H9 (cell line): ENCODE measurements at regions not wholly inside any gene's neighbourhood (a gene's known extent, or its start where the extent isn't known, plus 50 kb on each side); places are given as distances from the start of the nearest gene placed in this dataset.

ENCODE experiments used
- DNase-seq: peaks from one replicate; pipeline ENCODE4 v3.0.0-alpha.2; 2017
- H2AFZ ChIP-seq: one replicate; pipeline ENCODE4 v1.6.1; 2013; ENCODE audit warnings: mild to moderate bottlenecking, low read length, control low read depth, moderate library complexity
- H2AK5ac ChIP-seq: 2 replicates; pipeline ENCODE4 v1.6.1; 2013; ENCODE audit warnings: low read length, control low read depth, mixed read lengths; ENCODE audit not compliant: insufficient read length
- H2BK120ac ChIP-seq: one replicate; pipeline ENCODE4 v1.6.1; 2013; ENCODE audit warnings: low read depth, mild to moderate bottlenecking, low read length, control low read depth, inconsistent platforms; ENCODE audit not compliant: poor library complexity, severe bottlenecking
- H2BK12ac ChIP-seq: 2 replicates; pipeline ENCODE4 v1.6.1; 2013; ENCODE audit warnings: low read length, control low read depth, mixed read lengths, low read depth; ENCODE audit not compliant: insufficient read length
- H2BK15ac ChIP-seq: 2 replicates; pipeline ENCODE4 v1.6.1; 2013; ENCODE audit warnings: low read depth, low read length, control low read depth
- H2BK20ac ChIP-seq: one replicate; pipeline ENCODE4 v1.6.1; 2013; ENCODE audit warnings: low read depth, mild to moderate bottlenecking, low read length, control low read depth, inconsistent platforms; ENCODE audit not compliant: poor library complexity, severe bottlenecking
- H2BK5ac ChIP-seq: 2 replicates; pipeline ENCODE4 v1.6.1; 2013; ENCODE audit warnings: low read length, control low read depth, mixed read lengths; ENCODE audit not compliant: insufficient read length
- H3K14ac ChIP-seq: 2 replicates; pipeline ENCODE4 v1.6.1; 2013; ENCODE audit warnings: low read length, control low read depth; ENCODE audit not compliant: insufficient read depth
- H3K18ac ChIP-seq: 2 replicates; pipeline ENCODE4 v1.6.1; 2013; ENCODE audit warnings: low read depth, mild to moderate bottlenecking, mixed read lengths, low read length, control low read depth; ENCODE audit not compliant: insufficient read length
- H3K23ac ChIP-seq: 2 replicates; pipeline ENCODE4 v1.6.1; 2013; ENCODE audit warnings: low read length, control low read depth, mixed read lengths, low read depth; ENCODE audit not compliant: insufficient read length
- H3K23me2 ChIP-seq: 2 replicates; pipeline ENCODE4 v1.6.1; 2013; ENCODE audit warnings: low read depth, mild to moderate bottlenecking, mixed read lengths, low read length, control low read depth; ENCODE audit not compliant: insufficient read length, poor library complexity, severe bottlenecking
- H3K27ac ChIP-seq: 2 replicates; pipeline ENCODE4 v1.5.1; 2013; ENCODE audit warnings: low read length, control low read depth, mixed read lengths, low read depth; ENCODE audit not compliant: insufficient read length
- H3K27me3 ChIP-seq: 2 replicates; pipeline ENCODE4 v1.6.1; 2013; ENCODE audit warnings: low read length, control low read depth, inconsistent platforms; ENCODE audit not compliant: insufficient read depth
- H3K4ac ChIP-seq: 2 replicates; pipeline ENCODE4 v1.6.1; 2013; ENCODE audit warnings: low read depth, mild to moderate bottlenecking, control low read depth, inconsistent platforms, low read length, moderate library complexity
- H3K4me1 ChIP-seq: 2 replicates; pipeline ENCODE4 v1.6.1; 2013; ENCODE audit warnings: low read length, control low read depth, inconsistent platforms; ENCODE audit not compliant: insufficient read depth
- H3K4me2 ChIP-seq: 2 replicates; pipeline ENCODE4 v1.6.1; 2013; ENCODE audit warnings: low read length, control low read depth, mixed read lengths; ENCODE audit not compliant: insufficient read length, insufficient read depth
- H3K56ac ChIP-seq: 2 replicates; pipeline ENCODE4 v1.6.1; 2013; ENCODE audit warnings: low read depth, mild to moderate bottlenecking, mixed read lengths, low read length, control low read depth; ENCODE audit not compliant: insufficient read length
- H3K79me1 ChIP-seq: 2 replicates; pipeline ENCODE4 v1.6.1; 2013; ENCODE audit warnings: low read depth, mild to moderate bottlenecking, moderate library complexity, low read length, control low read depth, inconsistent platforms; ENCODE audit not compliant: insufficient read depth, poor library complexity, severe bottlenecking
- H3K79me2 ChIP-seq: 2 replicates; pipeline ENCODE4 v1.6.1; 2013; ENCODE audit warnings: low read length, control low read depth, inconsistent platforms; ENCODE audit not compliant: insufficient read depth
- H3K9ac ChIP-seq: 2 replicates; pipeline ENCODE4 v1.6.1; 2013; ENCODE audit warnings: low read length, control low read depth, mixed read lengths; ENCODE audit not compliant: insufficient read length; ENCODE audit errors: extremely low read depth
- H3K9me3 ChIP-seq: one replicate; pipeline ENCODE4 v1.6.1; 2013; ENCODE audit warnings: low read depth, low read length, inconsistent platforms; ENCODE audit not compliant: control insufficient read depth
- H3T11ph ChIP-seq: one replicate; pipeline ENCODE4 v1.6.1; 2013; ENCODE audit warnings: mild to moderate bottlenecking, low read length, control low read depth, inconsistent platforms
- H4K20me1 ChIP-seq: one replicate; pipeline ENCODE4 v1.6.1; 2013; ENCODE audit not compliant: control insufficient read depth, insufficient read length, insufficient read depth
- H4K5ac ChIP-seq: 2 replicates; pipeline ENCODE4 v1.6.1; 2013; ENCODE audit warnings: low read depth, mild to moderate bottlenecking, mixed read lengths, low read length, control low read depth; ENCODE audit not compliant: insufficient read length
- H4K8ac ChIP-seq: replicated peaks from 2 replicates; pipeline ENCODE4 v1.6.1; 2013; ENCODE audit warnings: low read length, control low read depth, mixed read lengths, low read depth; ENCODE audit not compliant: insufficient read length
- H4K91ac ChIP-seq: 2 replicates; pipeline ENCODE4 v1.6.1; 2013; ENCODE audit warnings: low read depth, mild to moderate bottlenecking, moderate library complexity, mixed read lengths, low read length, control low read depth; ENCODE audit not compliant: insufficient read length
- H3K27ac Mint-ChIP-seq, 3 experiments: 2 replicates in 2 of 3; 3 replicates in 1 of 3; pipeline ENCODE4 v1.8.0; 2020 to 2021; ENCODE audit warnings: mixed read lengths in 3 of 3, mild to moderate bottlenecking in 1 of 3, moderate library complexity in 1 of 3
- H3K27me3 Mint-ChIP-seq: 2 replicates; pipeline ENCODE4 v1.8.0; 2021; ENCODE audit warnings: low read depth, mild to moderate bottlenecking, moderate library complexity, mixed read lengths
- H3K36me3 Mint-ChIP-seq, 3 experiments: 2 replicates in 2 of 3; 3 replicates in 1 of 3; pipeline ENCODE4 v1.8.0; 2020 to 2021; ENCODE audit warnings: low read depth in 3 of 3, mixed read lengths in 3 of 3; ENCODE audit not compliant: insufficient read depth in 1 of 3
- H3K4me1 Mint-ChIP-seq, 2 experiments: 2 replicates each; pipeline ENCODE4 v1.8.0; 2020; ENCODE audit warnings: mixed read lengths in 2 of 2
- H3K4me3 Mint-ChIP-seq, 2 experiments: 2 replicates in 1 of 2; 3 replicates in 1 of 2; pipeline ENCODE4 v1.8.0; 2020 to 2021; ENCODE audit warnings: mild to moderate bottlenecking in 2 of 2, mixed read lengths in 2 of 2, moderate library complexity in 1 of 2
- H3K9me3 Mint-ChIP-seq, 2 experiments: 2 replicates in 1 of 2; 3 replicates in 1 of 2; pipeline ENCODE4 v1.8.0; 2020; ENCODE audit warnings: mild to moderate bottlenecking in 2 of 2, mixed read lengths in 2 of 2, moderate library complexity in 1 of 2
- WGBS: extraction: QIAGEN DNeasy Blood & Tissue Kit; methylation state at CpG from one replicate; pipeline ENCODE4 v1.1.7; 2013; ENCODE audit warnings: missing lambda C conversion rate, low lambda C conversion rate, mixed read lengths; ENCODE audit not compliant: insufficient read length; ENCODE audit errors: extremely low coverage; 5-methylcytosine and 5-hydroxymethylcytosine counted together
- TF ChIP-seq, protein P1 (sequence below): fragments of 200-600 bp; sonication (generic); conservative IDR thresholded peaks from 3 replicates; pipeline ENCODE4 v1.8.0; 2021; ENCODE audit warnings: antibody characterized with exemption, mild to moderate bottlenecking

DNA sequence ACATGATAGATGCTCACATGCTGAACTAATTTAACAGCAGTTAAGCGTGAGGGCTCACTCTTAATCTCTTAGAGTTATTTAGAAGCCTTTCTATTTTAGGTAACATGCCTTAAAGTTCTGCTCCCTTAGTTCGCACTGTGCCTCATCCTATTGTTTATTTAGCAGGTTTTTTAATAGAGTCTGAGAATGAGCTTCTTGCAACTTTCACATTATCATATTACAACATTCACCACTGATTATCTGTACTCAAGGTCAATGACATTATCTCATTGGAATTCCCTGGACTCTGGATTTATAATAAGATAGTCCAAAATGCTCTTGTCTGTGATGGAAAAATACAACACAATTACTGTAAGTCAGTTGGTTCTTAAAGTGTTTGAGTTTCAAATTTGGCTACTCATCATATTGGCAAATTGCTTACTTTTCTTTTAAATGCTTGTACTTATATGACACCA is 183.6 kb upstream of the SLC38A2 start:
- no peak overlapping the region for H2BK15ac ChIP-seq
- no peaks in the 10 kb centered on the region for H3K79me1 ChIP-seq
- H3K56ac ChIP-seq: no peak overlapping the region
- peaks cover 2% of the 10 kb centered on the region; the same call in 1 of the 2 replicates for H3K27me3 ChIP-seq
- no peak overlapping the region for H2BK20ac ChIP-seq
- H3K4me3 Mint-ChIP-seq: no peak overlapping the region
- no peak overlapping the region for H4K5ac ChIP-seq
- H3K18ac ChIP-seq: no peak overlapping the region
- no peaks in the 10 kb centered on the region for H3K9me3 ChIP-seq
- H3K27me3 Mint-ChIP-seq: no peaks in the 10 kb centered on the region
- no peaks in the 10 kb centered on the region for H3K23me2 ChIP-seq
- no peak overlapping the region for H3T11ph ChIP-seq
- no peak overlapping the region for H3K14ac ChIP-seq
- no peak overlapping the region for H2BK12ac ChIP-seq
- DNase-seq: no peak
- H2AFZ ChIP-seq: no peak overlapping the region
- H3K79me2 ChIP-seq: no peaks in the 10 kb centered on the region
- H2BK5ac ChIP-seq: no peak overlapping the region
- no peak overlapping the region for H4K91ac ChIP-seq
- no CpG with 5 or more reads among the region's 2 CpGs for WGBS
- no peak overlapping the region for H2AK5ac ChIP-seq
- H3K4ac ChIP-seq: no peak overlapping the region
- no peaks in the 10 kb centered on the region for H3K9me3 Mint-ChIP-seq
- H3K27ac Mint-ChIP-seq: no peak overlapping the region
- no peak overlapping the region for H2BK120ac ChIP-seq
- no peak overlapping the region for H3K9ac ChIP-seq
- peaks cover 5 to 15% of the 10 kb centered on the region in 2 experiments for H3K4me1 Mint-ChIP-seq
- no peak overlapping the region for H4K8ac ChIP-seq
- TF ChIP-seq, protein P1, sequence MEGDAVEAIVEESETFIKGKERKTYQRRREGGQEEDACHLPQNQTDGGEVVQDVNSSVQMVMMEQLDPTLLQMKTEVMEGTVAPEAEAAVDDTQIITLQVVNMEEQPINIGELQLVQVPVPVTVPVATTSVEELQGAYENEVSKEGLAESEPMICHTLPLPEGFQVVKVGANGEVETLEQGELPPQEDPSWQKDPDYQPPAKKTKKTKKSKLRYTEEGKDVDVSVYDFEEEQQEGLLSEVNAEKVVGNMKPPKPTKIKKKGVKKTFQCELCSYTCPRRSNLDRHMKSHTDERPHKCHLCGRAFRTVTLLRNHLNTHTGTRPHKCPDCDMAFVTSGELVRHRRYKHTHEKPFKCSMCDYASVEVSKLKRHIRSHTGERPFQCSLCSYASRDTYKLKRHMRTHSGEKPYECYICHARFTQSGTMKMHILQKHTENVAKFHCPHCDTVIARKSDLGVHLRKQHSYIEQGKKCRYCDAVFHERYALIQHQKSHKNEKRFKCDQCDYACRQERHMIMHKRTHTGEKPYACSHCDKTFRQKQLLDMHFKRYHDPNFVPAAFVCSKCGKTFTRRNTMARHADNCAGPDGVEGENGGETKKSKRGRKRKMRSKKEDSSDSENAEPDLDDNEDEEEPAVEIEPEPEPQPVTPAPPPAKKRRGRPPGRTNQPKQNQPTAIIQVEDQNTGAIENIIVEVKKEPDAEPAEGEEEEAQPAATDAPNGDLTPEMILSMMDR: no peak
- peaks cover 0 to 2% (median 0%) of the 10 kb centered on the region in 3 experiments; a peak in 3 of 7 replicates for H3K36me3 Mint-ChIP-seq
- H4K20me1 ChIP-seq: no peaks in the 10 kb centered on the region
- no peaks in the 10 kb centered on the region for H3K4me1 ChIP-seq
- no peak overlapping the region for H3K27ac ChIP-seq
- no peak overlapping the region for H3K23ac ChIP-seq
- H3K4me2 ChIP-seq: no peak overlapping the region
